ENCODE measurements at regions not wholly inside any gene's neighbourhood (a gene's known extent, or its start where the extent isn't known, plus 50 kb on each side); places are given as distances from the start of the nearest gene placed in this dataset.

- peak; percentile 26 for DNase-seq
- TF ChIP-seq CTCF (IDR thresholded peaks at IDR 0.05; ENCODE audit: low read depth, low read length) = no peak
- no peaks in the 10 kb centered on the region for H3K36me3 ChIP-seq
Measured at GRCh38 chr4:81808011-81808672, 336.4 kb upstream of the RASGEF1B start.

GRCh38 chr4:81807386-81807785, 335.7 kb upstream of the RASGEF1B start:
- Histone ChIP-seq H3K36me3 (no peaks in the 10 kb centered on the region), H3K27me3 (no peaks in the 10 kb centered on the region), H3K4me1 (no peaks in the 10 kb centered on the region), H3K9me3 (no peaks in the 10 kb centered on the region), H3K4me3 (ENCODE audit: low read depth, low read length) (no peak overlapping the region)
- no peak for TF ChIP-seq CTCF (IDR thresholded peaks at IDR 0.05; ENCODE audit: low read depth, low read length)
- no peak for DNase-seq

More at GRCh38 chr4:81808011-81808672, 336.4 kb upstream of the RASGEF1B start:
- Histone ChIP-seq H3K4me3 (ENCODE audit: low read depth, low read length) (no peak overlapping the region), H3K9me3 (no peaks in the 10 kb centered on the region), H3K27me3 (no peaks in the 10 kb centered on the region), H3K4me1 (no peaks in the 10 kb centered on the region)

- Histone ChIP-seq H3K27me3 (no peaks in the 10 kb centered on the region), H3K9me3 (no peaks in the 10 kb centered on the region), H3K4me3 (ENCODE audit: low read depth, low read length) (no peak overlapping the region), H3K4me1 (no peaks in the 10 kb centered on the region), H3K36me3 (no peaks in the 10 kb centered on the region)
- DNase-seq = no peak
- TF ChIP-seq CTCF (IDR thresholded peaks at IDR 0.05; ENCODE audit: low read depth, low read length) = no peak
Measured at GRCh38 chr4:81806485-81806884, 334.8 kb upstream of the RASGEF1B start.

- no peak for DNase-seq
- Histone ChIP-seq H3K4me3 (ENCODE audit: low read depth, low read length) (no peak overlapping the region), H3K36me3 (no peaks in the 10 kb centered on the region), H3K27me3 (no peaks in the 10 kb centered on the region), H3K9me3 (no peaks in the 10 kb centered on the region), H3K4me1 (no peaks in the 10 kb centered on the region)
- no peak for TF ChIP-seq CTCF (IDR thresholded peaks at IDR 0.05; ENCODE audit: low read depth, low read length)
Measured at GRCh38 chr4:81804849-81805248, 333.1 kb upstream of the RASGEF1B start.

GRCh38 chr4:81802285-81802846, 330.7 kb upstream of the RASGEF1B start:
- H3K36me3 ChIP-seq = no peaks in the 10 kb centered on the region
- no peak for DNase-seq
- no peaks in the 10 kb centered on the region for H3K4me1 ChIP-seq
- TF ChIP-seq CTCF (IDR thresholded peaks at IDR 0.05; ENCODE audit: low read depth, low read length) = no peak
- no peak overlapping the region for H3K4me3 ChIP-seq (ENCODE audit: low read depth, low read length)
- H3K27me3 ChIP-seq = no peaks in the 10 kb centered on the region
- H3K9me3 ChIP-seq = no peaks in the 10 kb centered on the region

GRCh38 chr4:81799371-81799770, 327.7 kb upstream of the RASGEF1B start:
- DNase-seq = no peak
- Histone ChIP-seq H3K9me3 (no peaks in the 10 kb centered on the region), H3K4me3 (ENCODE audit: low read depth, low read length) (no peak overlapping the region), H3K4me1 (no peaks in the 10 kb centered on the region), H3K27me3 (no peaks in the 10 kb centered on the region), H3K36me3 (no peaks in the 10 kb centered on the region)
- no peak for TF ChIP-seq CTCF (IDR thresholded peaks at IDR 0.05; ENCODE audit: low read depth, low read length)

Data from BE2C (cell line).